ENCODE measurements at regions not wholly inside any gene's neighbourhood (a gene's known extent, or its start where the extent isn't known, plus 50 kb on each side); places are given as distances from the start of the nearest gene placed in this dataset.

DNA sequence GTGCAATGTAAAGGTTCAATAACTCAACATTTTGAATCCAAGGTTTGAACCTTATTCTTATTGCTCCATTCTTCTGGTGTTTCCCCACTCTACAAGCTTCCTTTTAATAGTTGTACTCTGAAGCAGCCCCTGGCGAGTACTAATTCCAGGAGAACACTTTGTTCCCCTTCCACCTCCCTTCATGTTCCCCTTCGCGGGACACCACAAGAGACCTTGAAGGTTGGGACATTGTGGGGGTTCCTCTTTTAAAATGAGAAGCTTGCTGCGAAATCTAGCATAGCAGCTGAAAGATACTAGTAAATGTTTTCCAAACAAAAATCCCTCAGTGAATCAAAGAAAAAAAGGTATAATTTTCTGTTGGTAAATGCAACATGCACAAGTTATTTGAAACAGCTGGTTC is 626.3 kb upstream of the LRRC4C start:
- TF ChIP-seq MAX (IDR thresholded peaks at IDR 0.05; ENCODE audit: insufficient read depth, insufficient read length) (no peak), POLR2AphosphoS5 (IDR thresholded peaks at IDR 0.05; ENCODE audit: insufficient read depth, low read depth, low read length) (no peak), POLR2A (IDR thresholded peaks at IDR 0.05; ENCODE audit: low read depth, low read length) (no peak)
- TF ChIP-seq, protein P1, sequence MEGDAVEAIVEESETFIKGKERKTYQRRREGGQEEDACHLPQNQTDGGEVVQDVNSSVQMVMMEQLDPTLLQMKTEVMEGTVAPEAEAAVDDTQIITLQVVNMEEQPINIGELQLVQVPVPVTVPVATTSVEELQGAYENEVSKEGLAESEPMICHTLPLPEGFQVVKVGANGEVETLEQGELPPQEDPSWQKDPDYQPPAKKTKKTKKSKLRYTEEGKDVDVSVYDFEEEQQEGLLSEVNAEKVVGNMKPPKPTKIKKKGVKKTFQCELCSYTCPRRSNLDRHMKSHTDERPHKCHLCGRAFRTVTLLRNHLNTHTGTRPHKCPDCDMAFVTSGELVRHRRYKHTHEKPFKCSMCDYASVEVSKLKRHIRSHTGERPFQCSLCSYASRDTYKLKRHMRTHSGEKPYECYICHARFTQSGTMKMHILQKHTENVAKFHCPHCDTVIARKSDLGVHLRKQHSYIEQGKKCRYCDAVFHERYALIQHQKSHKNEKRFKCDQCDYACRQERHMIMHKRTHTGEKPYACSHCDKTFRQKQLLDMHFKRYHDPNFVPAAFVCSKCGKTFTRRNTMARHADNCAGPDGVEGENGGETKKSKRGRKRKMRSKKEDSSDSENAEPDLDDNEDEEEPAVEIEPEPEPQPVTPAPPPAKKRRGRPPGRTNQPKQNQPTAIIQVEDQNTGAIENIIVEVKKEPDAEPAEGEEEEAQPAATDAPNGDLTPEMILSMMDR (IDR thresholded peaks at IDR 0.05; ENCODE audit: extremely low read depth in 1 of 2, insufficient read depth in 1 of 2, low read depth in 1 of 2, low read length in 2 of 2): no peak

Measured in endothelial cell of umbilical vein (primary cell).